H1 (cell line): ENCODE measurements at regions not wholly inside any gene's neighbourhood (a gene's known extent, or its start where the extent isn't known, plus 50 kb on each side); places are given as distances from the start of the nearest gene placed in this dataset.

Experiments
- CTCF ChIA-PET: fragments of 300-600 bp; sonication (Branson Sonifier 250); formaldehyde crosslinking; loops from one replicate; lab custom pipeline; 2021; ENCODE audit not compliant: partially characterized antibody; lab: Charles Lee
- POLR2A ChIA-PET: fragments of 300-600 bp; sonication (Branson Sonifier 250); formaldehyde crosslinking; loops from one replicate; lab custom pipeline; 2021; ENCODE audit warnings: inconsistent platforms; ENCODE audit not compliant: partially characterized antibody; lab: Charles Lee
- DNase-seq, 2 experiments: peaks; one replicate each; pipeline versions ENCODE4 v3.0.0 to v3.0.0-alpha.2; 2010 to 2022; ENCODE audit warnings: low spot score in 2 of 2, low read depth in 1 of 2, mixed read lengths in 1 of 2
- FAIRE-seq: peaks from 2 replicates; lab custom pipeline; 2011; peaks lifted over from hg19 to GRCh38; lab: Jason Lieb, UNC
- H2AFZ ChIP-seq: 2 replicates; pipeline ENCODE4 v1.8.1; 2012; ENCODE audit warnings: low read length, inconsistent platforms
- H2AK5ac ChIP-seq: 2 replicates; pipeline ENCODE4 v1.6.1; 2013; ENCODE audit warnings: low read depth, low read length
- H2BK120ac ChIP-seq: replicated peaks from 2 replicates; pipeline ENCODE3; 2013; ENCODE audit warnings: low read depth, low read length, inconsistent platforms
- H2BK12ac ChIP-seq: 2 replicates; pipeline ENCODE4 v1.6.1; 2013; ENCODE audit warnings: low read depth, low read length
- H2BK15ac ChIP-seq: 2 replicates; pipeline ENCODE4 v1.6.1; 2013; ENCODE audit warnings: low read length
- H2BK20ac ChIP-seq: 2 replicates; pipeline ENCODE4 v1.6.1; 2013; ENCODE audit warnings: low read length
- H2BK5ac ChIP-seq: 2 replicates; pipeline ENCODE4 v1.6.1; 2013; ENCODE audit warnings: low read depth, low read length
- H3K14ac ChIP-seq: 2 replicates; pipeline ENCODE4 v1.6.1; 2013; ENCODE audit warnings: inconsistent platforms; ENCODE audit not compliant: insufficient read length
- H3K18ac ChIP-seq: 2 replicates; pipeline ENCODE4 v1.6.1; 2013; ENCODE audit warnings: low read length; ENCODE audit errors: extremely low read depth
- H3K23ac ChIP-seq: 2 replicates; pipeline ENCODE4 v1.6.1; 2013; ENCODE audit warnings: inconsistent platforms; ENCODE audit not compliant: insufficient read length
- H3K23me2 ChIP-seq: 2 replicates; pipeline ENCODE4 v1.6.1; 2013; ENCODE audit warnings: low read depth, low read length
- H3K27ac ChIP-seq: 2 replicates; pipeline ENCODE4 v1.6.1; 2011; ENCODE audit warnings: low read depth, low read length, inconsistent platforms
- H3K27me3 ChIP-seq, 4 experiments: replicated peaks in 1 of 4; 1 replicate in 1 of 4; 2 replicates in 3 of 4; pipeline versions ENCODE4 v1.6.1 to v1.8.1; 2011 to 2013; ENCODE audit warnings: low read length in 3 of 4, mild to moderate bottlenecking in 3 of 4, inconsistent platforms in 2 of 4, mixed read lengths in 2 of 4, moderate library complexity in 1 of 4; ENCODE audit not compliant: control insufficient read depth in 3 of 4, insufficient read depth in 3 of 4; ENCODE audit errors: extremely low read depth in 1 of 4
- H3K36me3 ChIP-seq, 4 experiments: 2 replicates each; pipeline versions ENCODE4 v1.6.1 to v1.8.1; 2011 to 2013; ENCODE audit warnings: mild to moderate bottlenecking in 4 of 4, low read length in 3 of 4, moderate library complexity in 2 of 4, control low read depth in 1 of 4, inconsistent platforms in 1 of 4; ENCODE audit not compliant: insufficient read depth in 4 of 4, control insufficient read depth in 2 of 4
- H3K4ac ChIP-seq: replicated peaks from 2 replicates; pipeline ENCODE3; 2013; ENCODE audit warnings: low read length, low read depth, mixed read lengths, inconsistent platforms; ENCODE audit not compliant: insufficient read length
- H3K4me1 ChIP-seq, 4 experiments: replicated peaks in 1 of 4; 1 replicate in 1 of 4; 2 replicates in 3 of 4; pipeline versions ENCODE4 v1.6.1 to v1.8.1; 2011 to 2013; ENCODE audit warnings: low read length in 3 of 4, inconsistent platforms in 2 of 4, mixed read lengths in 1 of 4; ENCODE audit not compliant: insufficient read depth in 4 of 4, control insufficient read depth in 3 of 4
- H3K4me2 ChIP-seq, 2 experiments: 2 replicates each; pipeline versions ENCODE4 v1.6.1 to v1.8.1; 2011 to 2013; ENCODE audit warnings: low read depth in 2 of 2, low read length in 2 of 2, control low read depth in 1 of 2, inconsistent platforms in 1 of 2, mild to moderate bottlenecking in 1 of 2; ENCODE audit not compliant: insufficient read depth in 1 of 2
- H3K4me3 ChIP-seq, 4 experiments: fragments of 200-600, 300-600 bp in 1 of 4; sonication (generic), shearing (Covaris generic), sonication (Bioruptor Twin) in 1 of 4; 2 replicates each; pipeline versions ENCODE4 v1.5.1 to v1.8.1; 2011 to 2016; ENCODE audit warnings: low read length in 4 of 4, low read depth in 3 of 4, control low read depth in 2 of 4, inconsistent platforms in 2 of 4, mild to moderate bottlenecking in 2 of 4, mixed read lengths in 1 of 4, moderate library complexity in 1 of 4; ENCODE audit not compliant: insufficient read depth in 2 of 4; ENCODE audit errors: extremely low read depth in 1 of 4
- H3K56ac ChIP-seq: replicated peaks from 2 replicates; pipeline ENCODE3; 2013; ENCODE audit warnings: low read depth, mild to moderate bottlenecking, mixed read lengths, low read length, inconsistent platforms; ENCODE audit not compliant: insufficient read length
- H3K79me1 ChIP-seq: 2 replicates; pipeline ENCODE4 v1.6.1; 2013; ENCODE audit warnings: low read depth, low read length, control low read depth
- H3K79me2 ChIP-seq, 2 experiments: 2 replicates each; pipeline versions ENCODE4 v1.6.1 to v1.8.1; 2012 to 2013; ENCODE audit warnings: low read length in 2 of 2, mild to moderate bottlenecking in 2 of 2, inconsistent platforms in 1 of 2; ENCODE audit not compliant: insufficient read depth in 2 of 2, control insufficient read depth in 1 of 2
- H3K9ac ChIP-seq, 4 experiments: replicated peaks in 1 of 4; 1 replicate in 1 of 4; 2 replicates in 3 of 4; pipeline versions ENCODE4 v1.6.1 to v1.8.1; 2011 to 2013; ENCODE audit warnings: low read depth in 3 of 4, low read length in 3 of 4, control low read depth in 2 of 4, mild to moderate bottlenecking in 2 of 4, moderate library complexity in 2 of 4, inconsistent platforms in 1 of 4; ENCODE audit errors: extremely low read depth in 1 of 4
- H3K9me3 ChIP-seq, 2 experiments: 2 replicates each; pipeline versions ENCODE4 v1.6.1 to v1.8.1; 2012 to 2013; ENCODE audit warnings: mild to moderate bottlenecking in 2 of 2, moderate library complexity in 2 of 2, control low read depth in 1 of 2, inconsistent platforms in 1 of 2, low read depth in 1 of 2, low read length in 1 of 2, mixed read lengths in 1 of 2; ENCODE audit not compliant: insufficient read depth in 2 of 2
- H4K20me1 ChIP-seq, 2 experiments: replicated peaks in 1 of 2; 2 replicates each; pipeline versions ENCODE3 to v1.8.1; 2011 to 2013; ENCODE audit warnings: inconsistent platforms in 2 of 2, low read length in 2 of 2, mild to moderate bottlenecking in 1 of 2; ENCODE audit not compliant: insufficient read depth in 2 of 2, control insufficient read depth in 1 of 2
- H4K5ac ChIP-seq: 2 replicates; pipeline ENCODE4 v1.6.1; 2013; ENCODE audit warnings: low read length, low read depth, mixed read lengths, inconsistent platforms; ENCODE audit not compliant: insufficient read length
- H4K8ac ChIP-seq: 2 replicates; pipeline ENCODE4 v1.8.0; 2013; ENCODE audit warnings: mild to moderate bottlenecking, moderate library complexity, low read length, inconsistent platforms; ENCODE audit not compliant: insufficient read depth; ENCODE audit errors: extremely low read depth
- H4K91ac ChIP-seq: replicated peaks from 2 replicates; pipeline ENCODE3; 2013; ENCODE audit warnings: low read length, mixed read lengths, inconsistent platforms; ENCODE audit not compliant: insufficient read length
- BCL11A ChIP-seq, 2 experiments: IDR thresholded peaks; one replicate each; pipeline ENCODE4 v1.6.1; 2011; ENCODE audit warnings: low read depth in 2 of 2, low read length in 2 of 2, mild to moderate bottlenecking in 2 of 2
- CHD1 ChIP-seq: IDR thresholded peaks from 2 replicates; pipeline ENCODE4 v1.6.1; 2012; ENCODE audit warnings: low read depth, low read length, improper control_type of control experiment
- CTCF ChIP-seq, 3 experiments: IDR thresholded peaks; 1 replicate in 2 of 3; 2 replicates in 1 of 3; pipeline versions ENCODE4 v1.5.1 to v1.6.1; 2011; ENCODE audit warnings: low read length in 3 of 3, mild to moderate bottlenecking in 3 of 3, inconsistent platforms in 2 of 3, low read depth in 1 of 3, moderate library complexity in 1 of 3; ENCODE audit not compliant: insufficient read depth in 1 of 3; ENCODE audit errors: control extremely low read depth in 1 of 3
- EGR1 ChIP-seq: IDR thresholded peaks from 2 replicates; pipeline ENCODE4 v1.6.1; 2011; ENCODE audit warnings: low read depth, low read length, borderline replicate concordance
- GTF2F1 ChIP-seq: IDR thresholded peaks from 2 replicates; pipeline ENCODE4 v1.6.1; 2012; ENCODE audit warnings: low read depth, low read length, improper control_type of control experiment, borderline replicate concordance
- MAFK ChIP-seq: IDR thresholded peaks from 2 replicates; pipeline ENCODE4 v1.6.1; 2012; ENCODE audit warnings: low read depth, mild to moderate bottlenecking, improper control_type of control experiment, low read length
- POLR2AphosphoS5 ChIP-seq: IDR thresholded peaks from 2 replicates; pipeline ENCODE4 v1.6.1; 2011; ENCODE audit warnings: low read depth, low read length
- RAD21 ChIP-seq, 2 experiments: IDR thresholded peaks in 1 of 2; conservative IDR thresholded peaks in 1 of 2; 2 replicates each; pipeline ENCODE4 v1.6.1; 2011; ENCODE audit warnings: low read depth in 2 of 2, low read length in 2 of 2, improper control_type of control experiment in 1 of 2, inconsistent platforms in 1 of 2, mild to moderate bottlenecking in 1 of 2, moderate library complexity in 1 of 2
- RBBP5 ChIP-seq: IDR thresholded peaks from 2 replicates; pipeline ENCODE4 v1.7.1; 2012; ENCODE audit warnings: low read depth, mild to moderate bottlenecking, inconsistent platforms, low read length, moderate library complexity, borderline replicate concordance
- RXRA ChIP-seq: IDR thresholded peaks from 2 replicates; pipeline ENCODE4 v1.6.1; 2011; ENCODE audit warnings: low read depth, mild to moderate bottlenecking, low read length, moderate library complexity; ENCODE audit not compliant: insufficient read depth
- SIX5 ChIP-seq: IDR thresholded peaks from 2 replicates; pipeline ENCODE4 v1.6.1; 2011; ENCODE audit warnings: mild to moderate bottlenecking, low read depth, low read length
- SP1 ChIP-seq: IDR thresholded peaks from 2 replicates; pipeline ENCODE4 v1.6.1; 2011; ENCODE audit warnings: low read depth, low read length
- TBP ChIP-seq: IDR thresholded peaks from 2 replicates; pipeline ENCODE4 v1.6.1; 2011; ENCODE audit warnings: low read depth, low read length, improper control_type of control experiment
- YY1 ChIP-seq: IDR thresholded peaks from 2 replicates; pipeline ENCODE4 v1.6.1; 2011; ENCODE audit warnings: low read depth, mild to moderate bottlenecking, low read length

GRCh38 chr1:208910161-208910560, 666.0 kb upstream of the PLXNA2 start:
- POLR2A ChIA-PET = no interaction called here
- Histone ChIP-seq H3K4ac (no peak overlapping the region), H4K20me1 (no peaks in the 10 kb centered on the region), H3K23ac (no peak overlapping the region), H2AK5ac (no peak overlapping the region), H3K4me2 (no peak overlapping the region), H2BK15ac (no peak overlapping the region), H4K8ac (no peak overlapping the region), H4K5ac (no peak overlapping the region), H3K27me3 (no peaks in the 10 kb centered on the region), H3K18ac (no peak overlapping the region), H2BK120ac (no peak overlapping the region), H2AFZ (no peak overlapping the region), H3K79me2 (no peaks in the 10 kb centered on the region), H3K9ac (no peak overlapping the region), H3K4me3 (no peak overlapping the region), H3K23me2 (no peaks in the 10 kb centered on the region), H3K4me1 (no peaks in the 10 kb centered on the region), H3K56ac (no peak overlapping the region), H4K91ac (no peak overlapping the region), H2BK12ac (no peak overlapping the region), H3K36me3 (no peaks in the 10 kb centered on the region), H2BK20ac (no peak overlapping the region), H2BK5ac (no peak overlapping the region), H3K14ac (no peak overlapping the region), H3K79me1 (no peaks in the 10 kb centered on the region), H3K27ac (no peak overlapping the region), H3K9me3 (no peaks in the 10 kb centered on the region)
- CTCF ChIA-PET = interaction anchor here (1.0 to 1.3 kb wide), 2 partner anchors 10 to 99 kb away, joined by 4 to 5 read pairs; no protein-coding TSS in a partner anchor
- TF ChIP-seq MAFK (no peak), TBP (no peak), RXRA (no peak), RAD21 (IDR thresholded peaks at IDR 0.05 in 1 of 2, conservative IDR thresholded peaks at IDR 0.05 in 1 of 2; ENCODE audit: low read depth in 2 of 2, low read length in 2 of 2) (no peak), SP1 (no peak), POLR2AphosphoS5 (no peak), YY1 (no peak), CHD1 (no peak), EGR1 (no peak), BCL11A (IDR thresholded peaks at IDR 0.05; ENCODE audit: low read depth in 2 of 2, low read length in 2 of 2) (no peak), CTCF (IDR thresholded peaks at IDR 0.05; ENCODE audit: control extremely low read depth in 1 of 3, insufficient read depth in 1 of 3, low read depth in 1 of 3, low read length in 3 of 3) (no peak), GTF2F1 (no peak), RBBP5 (no peak), SIX5 (no peak)
- no peak for DNase-seq
- FAIRE-seq = no peak
